Neural cell (in vitro differentiated cells): ENCODE measurements at regions not wholly inside any gene's neighbourhood (a gene's known extent, or its start where the extent isn't known, plus 50 kb on each side); places are given as distances from the start of the nearest gene placed in this dataset.

Experiments used
- H2AFZ ChIP-seq: fragments of 200-600, 300-800 bp; sonication (generic), shearing (Covaris generic); 2 replicates; pipeline ENCODE4 v1.6.0; 2014; ENCODE audit warnings: low read depth, mild to moderate bottlenecking, antibody characterized with exemption, low read length, moderate library complexity
- H3F3A ChIP-seq: fragments of 200-600 bp; shearing (Covaris generic); 2 replicates; pipeline ENCODE4 v1.6.1; 2016; ENCODE audit warnings: mild to moderate bottlenecking, moderate library complexity, mixed read lengths, antibody characterized with exemption, low read length; ENCODE audit not compliant: insufficient read depth, poor library complexity, severe bottlenecking
- H3K27ac ChIP-seq: fragments of 200-600, 300-800 bp; sonication (generic), shearing (Covaris generic); 2 replicates; pipeline ENCODE4 v1.5.1; 2014; ENCODE audit warnings: mild to moderate bottlenecking, low read length, moderate library complexity
- H3K27me3 ChIP-seq: fragments of 300-800, 200-600 bp; sonication (generic), shearing (Covaris generic); 2 replicates; pipeline ENCODE4 v1.6.0; 2014; ENCODE audit warnings: mild to moderate bottlenecking, low read depth, low read length, moderate library complexity; ENCODE audit not compliant: insufficient read depth
- H3K36me3 ChIP-seq: fragments of 300-800, 200-600 bp; sonication (generic), shearing (Covaris generic); 2 replicates; pipeline ENCODE4 v1.5.1; 2014; ENCODE audit warnings: mild to moderate bottlenecking, antibody characterized with exemption, low read length, moderate library complexity; ENCODE audit not compliant: insufficient read depth
- H3K4me2 ChIP-seq: fragments of 300-800, 200-600 bp; sonication (generic), shearing (Covaris generic); 2 replicates; pipeline ENCODE4 v1.6.0; 2014; ENCODE audit warnings: mild to moderate bottlenecking, low read length
- H3K4me3 ChIP-seq: fragments of 300-800, 200-600 bp; sonication (generic), shearing (Covaris generic); 2 replicates; pipeline ENCODE4 v1.5.1; 2014; ENCODE audit warnings: mild to moderate bottlenecking, low read length, moderate library complexity
- H3K79me2 ChIP-seq: fragments of 200-600 bp; shearing (Covaris generic); replicated peaks from 2 replicates; pipeline ENCODE4 v1.6.0; 2014; ENCODE audit warnings: mild to moderate bottlenecking, low read length, moderate library complexity; ENCODE audit not compliant: insufficient read depth
- H3K9ac ChIP-seq: fragments of 300-800, 200-600 bp; sonication (generic), shearing (Covaris generic); 2 replicates; pipeline ENCODE4 v1.6.1; 2016; ENCODE audit warnings: mild to moderate bottlenecking, low read length, mixed read lengths
- H3K9me2 ChIP-seq: fragments of 200-600 bp; shearing (Covaris generic); 2 replicates; pipeline ENCODE4 v1.6.1; 2016; ENCODE audit warnings: mild to moderate bottlenecking, low read length, mixed read lengths; ENCODE audit not compliant: insufficient read depth
- H3K9me3 ChIP-seq: fragments of 200-600, 300-800 bp; sonication (generic), shearing (Covaris generic); 2 replicates; pipeline ENCODE4 v1.6.1; 2016; ENCODE audit warnings: mild to moderate bottlenecking, mixed run types, low read length, moderate library complexity, mixed read lengths
- H4K20me1 ChIP-seq: fragments of 200-600 bp; shearing (Covaris generic); 2 replicates; pipeline ENCODE4 v1.6.1; 2016; ENCODE audit warnings: mild to moderate bottlenecking, mixed run types; ENCODE audit not compliant: insufficient read depth
- EP300 ChIP-seq: fragments of 450-650 bp; conservative IDR thresholded peaks from 2 replicates; pipeline ENCODE4 v1.6.1; 2014; ENCODE audit warnings: antibody characterized with exemption, mild to moderate bottlenecking, moderate library complexity; ENCODE audit not compliant: poor library complexity, severe bottlenecking
- EZH2 ChIP-seq: fragments of 200-600, 300-800 bp; shearing (Covaris generic), sonication (generic); IDR thresholded peaks from 2 replicates; pipeline ENCODE4 v1.6.1; 2014; ENCODE audit warnings: antibody characterized with exemption, low read length, borderline replicate concordance, mild to moderate bottlenecking; ENCODE audit not compliant: insufficient read depth, poor library complexity, severe bottlenecking
- MXI1 ChIP-seq: fragments of 450-650 bp; conservative IDR thresholded peaks from 2 replicates; pipeline ENCODE4 v1.6.1; 2014; ENCODE audit warnings: antibody characterized with exemption, mild to moderate bottlenecking; ENCODE audit not compliant: poor library complexity, severe bottlenecking
- POLR2AphosphoS5 ChIP-seq: IDR thresholded peaks from 2 replicates; pipeline ENCODE4 v1.6.1; 2012
- RAD21 ChIP-seq: fragments of 450-650 bp; conservative IDR thresholded peaks from 2 replicates; pipeline ENCODE4 v1.6.1; 2014; ENCODE audit warnings: antibody characterized with exemption, mild to moderate bottlenecking, moderate library complexity
- SMC3 ChIP-seq: fragments of 450-650 bp; conservative IDR thresholded peaks from 2 replicates; pipeline ENCODE4 v1.6.1; 2014; ENCODE audit warnings: antibody characterized with exemption, mild to moderate bottlenecking, moderate library complexity; ENCODE audit not compliant: poor library complexity
- TAF1 ChIP-seq: IDR thresholded peaks from 2 replicates; pipeline ENCODE4 v1.6.1; 2012; ENCODE audit warnings: low read depth
- TF ChIP-seq, protein P1 (sequence below): IDR thresholded peaks from 2 replicates; pipeline ENCODE4 v1.6.1; 2012; ENCODE audit warnings: borderline replicate concordance
- TF ChIP-seq, protein P2 (sequence below): fragments of 450-650 bp; IDR thresholded peaks from 2 replicates; pipeline ENCODE4 v1.5.1; 2014; ENCODE audit warnings: antibody characterized with exemption, mild to moderate bottlenecking, moderate library complexity; ENCODE audit not compliant: poor library complexity, severe bottlenecking

DNA sequence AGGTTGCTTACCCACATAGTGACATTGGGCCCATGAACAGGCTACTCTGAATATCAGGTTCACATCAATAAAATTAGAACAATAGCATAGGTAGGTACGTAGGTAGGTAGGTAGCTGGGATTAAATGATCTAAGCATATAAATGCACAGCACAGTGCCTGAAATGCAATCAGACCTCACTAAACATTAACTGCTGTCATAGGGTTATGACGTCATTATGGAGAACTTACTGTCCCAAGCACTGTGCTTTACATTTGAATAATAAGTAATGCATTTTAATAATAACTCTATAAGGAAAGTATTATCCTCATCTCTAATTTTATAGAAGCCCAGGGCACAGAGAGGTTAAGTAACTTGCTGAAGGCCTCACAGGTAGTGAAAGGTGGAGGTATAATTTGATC lies 112.5 kb downstream of the RPS24 start:
- H3K9me3 ChIP-seq = no peaks in the 10 kb centered on the region
- no peak overlapping the region for H3K4me3 ChIP-seq
- no peak overlapping the region for H3K9ac ChIP-seq
- no peaks in the 10 kb centered on the region for H3K36me3 ChIP-seq
- H3K9me2 ChIP-seq = no peaks in the 10 kb centered on the region
- TF ChIP-seq MXI1 = no peak
- TF ChIP-seq EP300 = no peak
- no peak for TF ChIP-seq EZH2
- no peak for TF ChIP-seq RAD21
- no peak for TF ChIP-seq SMC3
- no peak for TF ChIP-seq POLR2AphosphoS5
- TF ChIP-seq, protein P1, sequence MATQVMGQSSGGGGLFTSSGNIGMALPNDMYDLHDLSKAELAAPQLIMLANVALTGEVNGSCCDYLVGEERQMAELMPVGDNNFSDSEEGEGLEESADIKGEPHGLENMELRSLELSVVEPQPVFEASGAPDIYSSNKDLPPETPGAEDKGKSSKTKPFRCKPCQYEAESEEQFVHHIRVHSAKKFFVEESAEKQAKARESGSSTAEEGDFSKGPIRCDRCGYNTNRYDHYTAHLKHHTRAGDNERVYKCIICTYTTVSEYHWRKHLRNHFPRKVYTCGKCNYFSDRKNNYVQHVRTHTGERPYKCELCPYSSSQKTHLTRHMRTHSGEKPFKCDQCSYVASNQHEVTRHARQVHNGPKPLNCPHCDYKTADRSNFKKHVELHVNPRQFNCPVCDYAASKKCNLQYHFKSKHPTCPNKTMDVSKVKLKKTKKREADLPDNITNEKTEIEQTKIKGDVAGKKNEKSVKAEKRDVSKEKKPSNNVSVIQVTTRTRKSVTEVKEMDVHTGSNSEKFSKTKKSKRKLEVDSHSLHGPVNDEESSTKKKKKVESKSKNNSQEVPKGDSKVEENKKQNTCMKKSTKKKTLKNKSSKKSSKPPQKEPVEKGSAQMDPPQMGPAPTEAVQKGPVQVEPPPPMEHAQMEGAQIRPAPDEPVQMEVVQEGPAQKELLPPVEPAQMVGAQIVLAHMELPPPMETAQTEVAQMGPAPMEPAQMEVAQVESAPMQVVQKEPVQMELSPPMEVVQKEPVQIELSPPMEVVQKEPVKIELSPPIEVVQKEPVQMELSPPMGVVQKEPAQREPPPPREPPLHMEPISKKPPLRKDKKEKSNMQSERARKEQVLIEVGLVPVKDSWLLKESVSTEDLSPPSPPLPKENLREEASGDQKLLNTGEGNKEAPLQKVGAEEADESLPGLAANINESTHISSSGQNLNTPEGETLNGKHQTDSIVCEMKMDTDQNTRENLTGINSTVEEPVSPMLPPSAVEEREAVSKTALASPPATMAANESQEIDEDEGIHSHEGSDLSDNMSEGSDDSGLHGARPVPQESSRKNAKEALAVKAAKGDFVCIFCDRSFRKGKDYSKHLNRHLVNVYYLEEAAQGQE = no peak
- TF ChIP-seq, protein P2, sequence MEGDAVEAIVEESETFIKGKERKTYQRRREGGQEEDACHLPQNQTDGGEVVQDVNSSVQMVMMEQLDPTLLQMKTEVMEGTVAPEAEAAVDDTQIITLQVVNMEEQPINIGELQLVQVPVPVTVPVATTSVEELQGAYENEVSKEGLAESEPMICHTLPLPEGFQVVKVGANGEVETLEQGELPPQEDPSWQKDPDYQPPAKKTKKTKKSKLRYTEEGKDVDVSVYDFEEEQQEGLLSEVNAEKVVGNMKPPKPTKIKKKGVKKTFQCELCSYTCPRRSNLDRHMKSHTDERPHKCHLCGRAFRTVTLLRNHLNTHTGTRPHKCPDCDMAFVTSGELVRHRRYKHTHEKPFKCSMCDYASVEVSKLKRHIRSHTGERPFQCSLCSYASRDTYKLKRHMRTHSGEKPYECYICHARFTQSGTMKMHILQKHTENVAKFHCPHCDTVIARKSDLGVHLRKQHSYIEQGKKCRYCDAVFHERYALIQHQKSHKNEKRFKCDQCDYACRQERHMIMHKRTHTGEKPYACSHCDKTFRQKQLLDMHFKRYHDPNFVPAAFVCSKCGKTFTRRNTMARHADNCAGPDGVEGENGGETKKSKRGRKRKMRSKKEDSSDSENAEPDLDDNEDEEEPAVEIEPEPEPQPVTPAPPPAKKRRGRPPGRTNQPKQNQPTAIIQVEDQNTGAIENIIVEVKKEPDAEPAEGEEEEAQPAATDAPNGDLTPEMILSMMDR = no peak
- no peak for TF ChIP-seq TAF1
- no peak overlapping the region for H3K27ac ChIP-seq
- H2AFZ ChIP-seq = no peak overlapping the region
- no peaks in the 10 kb centered on the region for H3K79me2 ChIP-seq
- H3K27me3 ChIP-seq = no peaks in the 10 kb centered on the region
- H4K20me1 ChIP-seq = no peaks in the 10 kb centered on the region
- H3K4me2 ChIP-seq = no peak overlapping the region
- no peaks in the 10 kb centered on the region for H3F3A ChIP-seq

DNA sequence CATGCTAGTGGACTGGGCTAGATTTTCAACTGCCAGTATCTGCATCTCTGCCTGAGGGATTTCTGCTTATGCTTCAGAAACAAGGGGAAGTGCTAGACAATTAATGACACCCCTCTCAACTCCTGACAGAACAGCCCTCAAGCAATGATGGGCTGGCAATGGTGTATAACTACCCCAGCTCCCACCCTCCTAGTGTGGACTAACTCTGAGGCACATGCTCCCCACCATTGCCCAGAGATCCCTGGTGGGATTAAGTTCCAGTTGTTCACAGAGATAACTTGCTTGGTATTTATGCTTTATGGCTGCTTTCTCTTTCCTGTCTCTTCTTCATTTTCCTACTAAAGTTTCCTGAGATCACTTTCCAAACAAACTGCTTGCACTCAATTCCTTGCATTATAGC lies 113.5 kb downstream of the RPS24 start:
- H3K9me3 ChIP-seq = no peaks in the 10 kb centered on the region
- H3K9ac ChIP-seq = no peak overlapping the region
- no peaks in the 10 kb centered on the region for H3K9me2 ChIP-seq
- H3K36me3 ChIP-seq = no peaks in the 10 kb centered on the region
- TF ChIP-seq, protein P2 = no peak
- TF ChIP-seq EZH2 = no peak
- no peak for TF ChIP-seq SMC3
- no peak for TF ChIP-seq RAD21
- no peak for TF ChIP-seq EP300
- TF ChIP-seq, protein P1 = no peak
- TF ChIP-seq MXI1 = no peak
- no peak for TF ChIP-seq POLR2AphosphoS5
- no peak for TF ChIP-seq TAF1
- H4K20me1 ChIP-seq = no peaks in the 10 kb centered on the region
- H3K27me3 ChIP-seq = no peaks in the 10 kb centered on the region
- H2AFZ ChIP-seq = no peak overlapping the region
- H3K4me2 ChIP-seq = no peak overlapping the region
- H3K4me3 ChIP-seq = no peak overlapping the region
- no peaks in the 10 kb centered on the region for H3F3A ChIP-seq
- no peaks in the 10 kb centered on the region for H3K79me2 ChIP-seq
- H3K27ac ChIP-seq = no peak overlapping the region
